ENCODE measurements at regions not wholly inside any gene's neighbourhood (a gene's known extent, or its start where the extent isn't known, plus 50 kb on each side); places are given as distances from the start of the nearest gene placed in this dataset.
A peak's percentile ranks its signal among the peaks of the same experiment; 100 is the strongest.

GRCh38 chr6:153574231-153574630 lies 443.1 kb upstream of the RGS17 start:
- Histone ChIP-seq H3K36me3 (no peaks in the 10 kb centered on the region), H3K27ac (no peak overlapping the region), H3K4me3 (no peak overlapping the region), H3K9me3 (ENCODE audit: low read depth) (no peaks in the 10 kb centered on the region), H3K27me3 (no peaks in the 10 kb centered on the region), H3K4me1 (ENCODE audit: low read depth) (no peaks in the 10 kb centered on the region)
- no peak for TF ChIP-seq CTCF (IDR thresholded peaks at IDR 0.05; ENCODE audit: low read depth, low read length)
- no peak for DNase-seq (ENCODE audit: low read depth in 1 of 2, low spot score in 1 of 2)

GRCh38 chr6:153572371-153572770 lies 441.3 kb upstream of the RGS17 start:
- H3K36me3 ChIP-seq: no peaks in the 10 kb centered on the region
- TF ChIP-seq CTCF (IDR thresholded peaks at IDR 0.05; ENCODE audit: low read depth, low read length): no peak
- H3K27ac ChIP-seq: no peak overlapping the region
- no peaks in the 10 kb centered on the region for H3K27me3 ChIP-seq
- DNase-seq (ENCODE audit: low read depth in 1 of 2, low spot score in 1 of 2): no peak
- no peaks in the 10 kb centered on the region for H3K9me3 ChIP-seq (ENCODE audit: low read depth)
- no peak overlapping the region for H3K4me3 ChIP-seq
- H3K4me1 ChIP-seq (ENCODE audit: low read depth): no peaks in the 10 kb centered on the region

GRCh38 chr6:153568628-153569027 lies 437.5 kb upstream of the RGS17 start:
- Histone ChIP-seq H3K9me3 (ENCODE audit: low read depth) (no peaks in the 10 kb centered on the region), H3K4me3 (no peak overlapping the region), H3K27ac (no peak overlapping the region), H3K27me3 (no peaks in the 10 kb centered on the region), H3K36me3 (no peaks in the 10 kb centered on the region), H3K4me1 (ENCODE audit: low read depth) (no peaks in the 10 kb centered on the region)
- TF ChIP-seq CTCF (IDR thresholded peaks at IDR 0.05; ENCODE audit: low read depth, low read length): no peak
- DNase-seq (ENCODE audit: low read depth in 1 of 2, low spot score in 1 of 2): peak in 1 of 2 donors; percentile 40

GRCh38 chr6:153564803-153565202 lies 433.7 kb upstream of the RGS17 start:
- no peak for DNase-seq (ENCODE audit: low read depth in 1 of 2, low spot score in 1 of 2)
- no peak for TF ChIP-seq CTCF (IDR thresholded peaks at IDR 0.05; ENCODE audit: low read depth, low read length)
- Histone ChIP-seq H3K4me3 (no peak overlapping the region), H3K27me3 (no peaks in the 10 kb centered on the region), H3K9me3 (ENCODE audit: low read depth) (no peaks in the 10 kb centered on the region), H3K4me1 (ENCODE audit: low read depth) (no peaks in the 10 kb centered on the region), H3K36me3 (no peaks in the 10 kb centered on the region), H3K27ac (no peak overlapping the region)

GRCh38 chr6:153563001-153563400 lies 431.9 kb upstream of the RGS17 start:
- Histone ChIP-seq H3K4me1 (ENCODE audit: low read depth) (no peaks in the 10 kb centered on the region), H3K27ac (no peak overlapping the region), H3K27me3 (no peaks in the 10 kb centered on the region), H3K9me3 (ENCODE audit: low read depth) (no peaks in the 10 kb centered on the region), H3K36me3 (no peaks in the 10 kb centered on the region), H3K4me3 (no peak overlapping the region)
- TF ChIP-seq CTCF (IDR thresholded peaks at IDR 0.05; ENCODE audit: low read depth, low read length): no peak
- no peak for DNase-seq (ENCODE audit: low read depth in 1 of 2, low spot score in 1 of 2)

GRCh38 chr6:153553627-153554026 lies 422.5 kb upstream of the RGS17 start:
- Histone ChIP-seq H3K4me1 (ENCODE audit: low read depth) (peaks cover 7% of the 10 kb centered on the region), H3K9me3 (ENCODE audit: low read depth) (no peaks in the 10 kb centered on the region), H3K27me3 (no peaks in the 10 kb centered on the region), H3K36me3 (no peaks in the 10 kb centered on the region), H3K4me3 (no peak overlapping the region), H3K27ac (no peak overlapping the region)
- peak in 1 of 2 donors; percentile 45 for DNase-seq (ENCODE audit: low read depth in 1 of 2, low spot score in 1 of 2)
- TF ChIP-seq CTCF (IDR thresholded peaks at IDR 0.05; ENCODE audit: low read depth, low read length): peak; percentile 26
